Osteoblast (primary cell): ENCODE measurements at regions not wholly inside any gene's neighbourhood (a gene's known extent, or its start where the extent isn't known, plus 50 kb on each side); places are given as distances from the start of the nearest gene placed in this dataset.

Experiments used
- DNase-seq: peaks from one replicate; pipeline ENCODE4 v3.0.0; 2011; ENCODE audit warnings: low spot score, mixed read lengths; ENCODE audit not compliant: insufficient read length; ENCODE audit errors: missing footprints
- H2AFZ ChIP-seq: 2 replicates; pipeline ENCODE4 v1.6.0; 2011; ENCODE audit warnings: mild to moderate bottlenecking, low read length
- H3K27ac ChIP-seq: 2 replicates; pipeline ENCODE4 v1.5.1; 2011; ENCODE audit warnings: mild to moderate bottlenecking, low read depth, low read length, moderate library complexity
- H3K27me3 ChIP-seq: 2 replicates; pipeline ENCODE4 v1.6.0; 2012; ENCODE audit warnings: mild to moderate bottlenecking, control low read depth, inconsistent platforms, low read length, moderate library complexity; ENCODE audit not compliant: insufficient read depth
- H3K36me3 ChIP-seq: 2 replicates; pipeline ENCODE4 v1.5.1; 2011; ENCODE audit warnings: mild to moderate bottlenecking, low read length, control low read depth, moderate library complexity; ENCODE audit not compliant: insufficient read depth
- H3K4me1 ChIP-seq: 2 replicates; pipeline ENCODE4 v1.5.1; 2011; ENCODE audit warnings: mild to moderate bottlenecking, low read length, control low read depth, moderate library complexity; ENCODE audit not compliant: insufficient read depth
- H3K4me2 ChIP-seq: 2 replicates; pipeline ENCODE4 v1.6.0; 2011; ENCODE audit warnings: mild to moderate bottlenecking, low read length; ENCODE audit not compliant: insufficient read depth
- H3K4me3 ChIP-seq: fragments of 200-600 bp; sonication (generic); 3 replicates; pipeline ENCODE4 v1.5.1; 2012; ENCODE audit warnings: mild to moderate bottlenecking, low read length, inconsistent platforms; ENCODE audit not compliant: insufficient read depth
- H3K79me2 ChIP-seq: 2 replicates; pipeline ENCODE4 v1.6.0; 2012; ENCODE audit warnings: mild to moderate bottlenecking, low read length, control low read depth, inconsistent platforms; ENCODE audit not compliant: insufficient read depth
- H3K9me3 ChIP-seq: 2 replicates; pipeline ENCODE4 v1.5.1; 2011; ENCODE audit warnings: low read depth, low read length, control low read depth
- H4K20me1 ChIP-seq: 2 replicates; pipeline ENCODE4 v1.6.0; 2012; ENCODE audit warnings: mild to moderate bottlenecking, low read length, control low read depth; ENCODE audit not compliant: insufficient read depth
- CTCF ChIP-seq: IDR thresholded peaks from 2 replicates; pipeline ENCODE4 v1.5.1; 2011; ENCODE audit warnings: mild to moderate bottlenecking, low read depth, low read length, moderate library complexity; ENCODE audit errors: extremely low read depth

- H3K4me1 ChIP-seq, result no peaks in the 10 kb centered on the region
- no peaks in the 10 kb centered on the region for H4K20me1 ChIP-seq
- no peaks in the 10 kb centered on the region for H3K36me3 ChIP-seq
- H2AFZ ChIP-seq, result no peak overlapping the region
- no peaks in the 10 kb centered on the region for H3K79me2 ChIP-seq
- no peak for DNase-seq
- no peak overlapping the region for H3K4me3 ChIP-seq
- H3K9me3 ChIP-seq, result no peaks in the 10 kb centered on the region
- H3K27me3 ChIP-seq, result peaks cover 12% of the 10 kb centered on the region
- TF ChIP-seq CTCF, result no peak
- H3K4me2 ChIP-seq, result no peak overlapping the region
- H3K27ac ChIP-seq, result no peak overlapping the region
These were observed 276.8 kb upstream of the PARD3B start for GRCh38 chr2:204268458-204268857.

DNA sequence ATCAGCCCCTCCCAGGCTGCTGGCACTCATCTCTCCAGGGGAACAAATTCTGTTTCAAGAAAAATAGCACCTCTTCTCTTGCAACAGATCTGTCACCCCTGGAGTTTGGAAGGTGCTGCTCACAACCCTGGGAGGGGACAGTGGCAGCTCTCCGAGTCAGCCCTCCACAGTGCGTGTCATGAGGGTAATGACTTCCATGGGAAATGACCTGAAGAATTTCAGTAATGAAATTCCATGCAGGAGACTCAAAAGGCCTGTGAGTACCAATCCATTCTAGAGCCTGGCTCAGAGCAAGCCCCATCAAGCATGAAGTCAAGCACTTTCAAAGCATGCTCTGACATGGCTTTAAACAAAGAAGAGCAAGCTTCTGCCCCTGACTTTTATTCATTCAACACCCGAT, 276.3 kb upstream of the PARD3B start:
- H3K36me3 ChIP-seq, result no peaks in the 10 kb centered on the region
- H4K20me1 ChIP-seq, result no peaks in the 10 kb centered on the region
- no peaks in the 10 kb centered on the region for H3K4me1 ChIP-seq
- H3K4me3 ChIP-seq, result no peak overlapping the region
- no peaks in the 10 kb centered on the region for H3K9me3 ChIP-seq
- no peak overlapping the region for H2AFZ ChIP-seq
- peaks cover 12% of the 10 kb centered on the region for H3K27me3 ChIP-seq
- no peak overlapping the region for H3K4me2 ChIP-seq
- no peak for TF ChIP-seq CTCF
- H3K27ac ChIP-seq, result no peak overlapping the region
- no peak for DNase-seq
- no peaks in the 10 kb centered on the region for H3K79me2 ChIP-seq

- Histone ChIP-seq H3K27ac (no peak overlapping the region), H3K27me3 (peaks cover 5% of the 10 kb centered on the region), H3K4me3 (no peak overlapping the region), H3K4me1 (no peaks in the 10 kb centered on the region), H2AFZ (no peak overlapping the region), H3K9me3 (no peaks in the 10 kb centered on the region), H4K20me1 (no peaks in the 10 kb centered on the region), H3K79me2 (no peaks in the 10 kb centered on the region), H3K4me2 (no peak overlapping the region), H3K36me3 (no peaks in the 10 kb centered on the region)
- no peak for TF ChIP-seq CTCF
- DNase-seq, result no peak
These were observed 273.2 kb upstream of the PARD3B start for GRCh38 chr2:204272089-204272488.

DNA sequence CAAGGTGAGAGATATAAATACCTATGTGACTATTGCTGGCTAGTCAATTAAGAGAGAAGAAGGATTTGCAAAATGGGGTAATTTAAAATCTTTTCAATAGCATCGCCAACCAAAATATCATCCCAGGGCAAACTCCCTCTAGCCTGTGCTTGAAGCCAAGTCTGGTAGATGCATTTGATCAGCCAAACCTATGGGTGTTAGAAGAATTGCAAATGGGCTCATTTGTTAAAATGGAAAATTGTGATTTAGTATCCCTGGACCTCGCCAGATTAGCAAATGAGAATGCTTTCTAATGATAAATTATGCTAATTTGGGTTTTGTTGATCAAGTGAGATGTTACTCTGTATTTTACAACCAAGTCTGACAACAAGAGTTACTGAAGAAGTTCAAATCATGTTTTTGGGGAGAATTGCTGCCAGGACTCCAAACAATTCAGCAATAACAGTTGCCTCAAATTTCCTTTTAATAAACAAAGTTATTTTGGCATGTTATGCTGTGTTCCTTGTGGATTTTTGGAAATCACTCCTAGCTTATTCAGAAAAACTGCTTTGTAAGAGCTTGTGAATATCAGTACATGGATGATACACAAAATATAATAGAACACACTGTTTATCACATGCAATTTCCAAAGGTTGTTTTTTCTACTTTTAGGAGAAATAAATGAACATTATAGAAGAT, 272.5 kb upstream of the PARD3B start:
- Histone ChIP-seq H3K27ac (no peak overlapping the region), H3K4me2 (no peak overlapping the region), H3K36me3 (no peaks in the 10 kb centered on the region), H3K27me3 (no peaks in the 10 kb centered on the region), H3K79me2 (no peaks in the 10 kb centered on the region), H3K4me1 (no peaks in the 10 kb centered on the region), H3K4me3 (no peak overlapping the region), H3K9me3 (no peaks in the 10 kb centered on the region), H4K20me1 (no peaks in the 10 kb centered on the region), H2AFZ (no peak overlapping the region)
- no peak for TF ChIP-seq CTCF
- no peak for DNase-seq
